HG02970 (cell line): ENCODE measurements at regions not wholly inside any gene's neighbourhood (a gene's known extent, or its start where the extent isn't known, plus 50 kb on each side); places are given as distances from the start of the nearest gene placed in this dataset.

Experiments used
- ATAC-seq: cut with Tn5 transposase; IDR thresholded peaks from one replicate; pipeline ENCODE4 v1.9.1; 2021; ENCODE audit warnings: mild to moderate bottlenecking, moderate library complexity, moderate number of reproducible peaks; ENCODE audit not compliant: unreplicated experiment, low FRiP score

DNA sequence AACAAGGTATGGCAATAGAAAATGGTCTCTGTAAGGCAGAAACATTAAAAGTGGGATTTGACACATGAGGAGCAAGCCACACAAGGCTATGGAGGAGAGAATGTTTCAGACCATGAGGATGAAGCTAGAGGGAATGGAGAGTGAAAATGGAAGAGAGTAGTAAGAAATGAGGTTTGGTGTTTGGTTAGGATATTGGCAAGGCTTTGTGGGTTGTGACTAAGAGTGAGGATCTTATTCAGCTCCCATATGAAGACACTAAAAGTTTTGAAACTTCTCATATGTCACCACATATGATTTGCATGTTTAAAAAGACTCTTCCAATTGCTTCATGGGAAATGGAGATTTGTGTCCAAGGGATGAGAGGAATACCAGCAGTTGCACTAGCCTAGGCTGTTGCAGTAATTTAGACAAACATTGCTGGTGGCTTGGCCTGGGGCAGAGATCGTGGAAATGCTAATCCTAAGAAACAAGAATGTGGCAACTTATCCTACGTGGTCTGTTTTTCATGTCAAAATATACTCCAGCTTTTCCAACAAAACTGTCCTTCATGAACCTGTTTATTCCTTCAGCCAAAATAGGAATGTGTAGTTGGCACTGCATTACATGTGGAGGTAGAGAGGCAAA lies 749.0 kb downstream of the PDCD6IP start:
- ATAC-seq: no peak

DNA sequence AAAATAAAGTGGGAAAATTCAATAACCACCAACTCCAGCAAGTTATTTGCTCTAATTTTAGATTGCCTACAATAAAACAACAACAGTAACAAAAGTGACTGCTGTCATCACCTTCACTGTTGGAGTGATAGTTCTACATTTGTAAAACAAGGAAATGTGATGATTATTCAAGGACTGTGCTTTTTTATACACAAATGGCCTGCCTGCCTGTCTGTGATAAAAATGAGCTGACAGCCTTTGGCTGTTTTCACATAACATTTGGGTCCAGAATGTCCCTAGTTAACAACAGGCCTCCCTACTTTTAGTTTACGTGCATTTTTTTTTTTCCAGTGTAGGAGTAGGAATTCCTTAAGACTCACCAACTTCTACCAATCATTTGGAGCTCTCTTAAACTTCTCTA lies 768.8 kb downstream of the PDCD6IP start:
- ATAC-seq: no peak

DNA sequence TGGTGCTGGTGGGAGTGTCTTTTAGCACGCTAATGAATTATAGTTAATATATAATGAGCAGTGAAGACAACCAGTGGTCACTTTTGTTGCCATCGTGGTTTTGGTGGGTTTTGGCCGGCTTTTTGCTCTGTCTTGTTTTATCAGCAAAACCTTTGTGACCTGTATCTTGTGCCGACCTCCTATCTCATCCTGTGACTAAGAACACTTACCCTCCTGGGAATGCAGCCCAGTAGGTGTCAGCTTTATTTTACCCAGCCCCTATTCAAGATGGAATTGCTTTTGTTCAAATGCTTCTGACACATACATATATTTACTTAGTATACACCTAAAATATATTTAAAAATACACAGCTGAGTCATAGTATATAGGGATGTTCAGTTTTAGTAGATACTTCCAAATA lies 770.3 kb downstream of the PDCD6IP start:
- no peak for ATAC-seq

DNA sequence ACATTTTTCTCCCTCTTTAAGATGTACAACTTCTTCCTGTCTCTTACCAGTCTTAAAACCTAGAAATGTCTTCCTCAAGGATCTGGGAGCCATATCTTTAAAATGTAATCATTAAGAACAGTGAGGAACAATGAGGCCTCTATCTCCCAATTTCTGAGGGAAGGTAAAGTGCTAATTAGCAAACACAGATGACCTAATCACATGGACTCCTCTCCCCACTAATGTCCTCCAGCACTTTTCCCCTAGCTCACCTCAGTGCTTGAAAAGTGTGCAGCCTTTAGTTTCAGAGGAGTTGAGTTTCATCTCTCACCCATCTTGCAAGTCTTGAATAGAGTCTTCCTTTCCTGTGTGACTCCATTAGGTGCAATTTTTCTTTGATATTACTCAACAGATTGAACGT lies 771.0 kb downstream of the PDCD6IP start:
- ATAC-seq: no peak

DNA sequence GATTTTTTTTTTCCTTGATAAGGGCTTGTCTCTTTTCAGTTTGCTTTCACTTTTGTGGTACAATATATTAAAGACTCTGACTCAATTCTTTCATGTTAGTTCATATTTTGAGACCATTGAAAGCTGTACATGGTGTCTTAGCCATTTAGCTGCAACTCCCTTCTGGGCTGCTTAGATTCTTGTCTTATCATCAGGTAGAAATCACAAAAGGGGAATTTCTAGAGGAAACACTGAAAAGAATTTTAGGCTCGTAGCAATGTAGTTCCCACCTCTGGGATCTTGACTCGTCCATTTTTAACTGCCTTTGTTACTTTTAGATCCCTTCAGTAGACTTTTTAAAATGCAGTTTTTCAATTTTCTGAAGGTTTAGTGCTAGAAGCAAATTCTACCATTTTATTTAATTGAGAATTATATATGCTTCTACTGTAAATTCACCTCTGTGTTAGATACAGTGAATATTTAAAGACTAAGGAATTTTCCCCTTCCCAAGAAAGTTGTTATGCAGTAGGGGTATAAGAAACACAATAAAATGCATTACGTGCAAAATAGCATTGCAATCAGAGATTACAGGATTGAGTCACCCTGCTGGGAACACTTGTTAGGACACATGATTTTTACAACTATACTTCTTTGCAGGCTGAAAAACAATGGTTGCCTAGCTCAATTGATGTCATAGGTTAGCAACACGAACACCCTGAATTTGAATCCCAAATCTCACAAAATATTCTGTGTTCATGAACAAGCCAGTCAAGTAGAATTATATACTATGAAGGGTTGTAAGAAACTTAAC lies 772.7 kb downstream of the PDCD6IP start:
- no peak for ATAC-seq

DNA sequence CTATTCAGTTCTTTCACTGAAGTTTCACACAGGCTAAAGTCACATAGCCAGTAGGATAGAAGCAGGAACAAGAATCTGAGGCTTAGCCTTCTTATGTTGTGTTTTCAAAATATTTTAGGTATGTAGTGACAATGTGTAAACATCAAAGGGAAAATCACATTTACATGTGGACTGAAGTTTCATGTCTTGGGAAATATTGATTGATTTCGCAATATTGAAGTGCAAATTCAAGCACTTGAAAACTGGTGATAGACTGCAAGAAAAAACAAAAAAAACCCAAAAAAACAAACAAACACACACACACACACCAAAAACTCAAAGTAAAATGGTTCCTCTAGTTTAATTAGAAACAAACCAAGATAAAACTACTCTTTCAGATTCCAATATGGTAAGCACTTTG lies 773.3 kb downstream of the PDCD6IP start:
- ATAC-seq: no peak

DNA sequence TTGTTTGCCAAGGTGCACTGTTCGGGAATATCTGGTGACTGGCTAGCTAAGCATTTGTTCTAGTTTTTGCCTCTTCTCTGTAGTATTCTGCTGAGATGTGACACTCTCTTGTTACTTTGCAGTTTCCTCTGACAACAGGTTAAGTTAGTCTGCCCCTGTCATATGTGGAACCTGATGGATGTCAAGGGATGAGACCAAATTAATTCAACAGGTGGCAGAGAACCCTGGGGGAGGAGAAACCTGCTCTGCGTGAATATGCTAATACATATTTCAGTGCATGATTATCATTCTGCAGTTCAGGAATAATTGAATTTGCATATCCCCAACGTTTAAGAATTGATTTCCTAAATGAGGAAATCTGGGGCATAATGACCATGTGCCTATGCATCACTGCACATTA lies 777.3 kb downstream of the PDCD6IP start:
- no peak for ATAC-seq

DNA sequence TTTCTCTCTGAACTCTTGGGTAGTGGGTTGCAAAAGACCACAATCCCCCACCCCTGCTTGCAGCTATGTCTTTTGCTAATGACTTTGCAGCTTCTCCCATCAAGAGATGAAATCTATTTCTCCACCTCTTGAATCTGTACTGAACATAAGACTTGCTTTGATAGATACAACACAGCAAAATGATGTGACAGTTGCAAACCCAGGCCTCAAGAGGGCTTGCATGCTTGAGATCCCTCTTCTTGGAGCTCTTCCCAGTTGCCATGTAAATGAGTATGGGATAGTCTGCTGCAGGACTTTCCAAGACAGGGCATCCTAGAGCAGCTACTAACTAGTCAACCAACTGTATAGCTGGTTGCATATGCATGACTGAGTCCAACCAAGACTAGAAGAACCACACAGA lies 783.6 kb downstream of the PDCD6IP start:
- ATAC-seq: no peak

DNA sequence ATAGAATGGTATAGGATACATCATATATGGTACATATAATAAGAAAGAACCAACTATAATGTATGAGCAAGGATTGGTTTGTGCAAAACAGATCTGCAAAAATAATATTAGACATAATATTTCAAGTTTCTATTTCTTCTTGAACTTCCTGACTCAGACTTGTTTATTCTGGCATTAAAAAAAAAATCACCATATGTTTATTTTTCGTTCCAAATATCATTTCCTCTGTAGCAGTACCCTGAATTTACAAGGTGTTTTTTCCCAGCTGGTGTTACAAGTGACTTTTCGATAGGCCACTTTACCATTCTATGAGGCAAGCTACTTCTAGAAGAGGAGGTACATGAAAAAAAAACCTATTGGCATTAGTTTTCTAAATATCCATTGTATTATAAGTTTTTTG lies 785.0 kb downstream of the PDCD6IP start:
- no peak for ATAC-seq

DNA sequence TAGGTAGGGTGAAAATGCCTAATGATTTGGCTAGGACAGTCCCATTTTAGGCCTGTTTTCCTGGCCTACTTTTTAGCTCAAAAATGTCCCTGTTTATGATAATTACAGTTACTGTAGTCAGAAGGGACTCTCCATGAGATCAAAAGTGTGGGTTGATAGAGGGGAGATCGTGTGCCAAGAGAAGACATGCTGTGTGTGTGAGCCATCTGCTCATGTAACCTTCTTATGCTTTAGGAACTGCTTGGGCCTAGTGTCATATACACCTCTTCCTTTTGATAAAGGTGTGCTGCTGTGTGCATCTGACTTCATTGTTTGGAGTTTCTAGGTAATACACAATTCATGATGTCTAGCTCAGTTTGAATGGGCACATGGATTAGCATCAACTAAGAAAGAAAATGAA lies 786.5 kb downstream of the PDCD6IP start:
- no peak for ATAC-seq

DNA sequence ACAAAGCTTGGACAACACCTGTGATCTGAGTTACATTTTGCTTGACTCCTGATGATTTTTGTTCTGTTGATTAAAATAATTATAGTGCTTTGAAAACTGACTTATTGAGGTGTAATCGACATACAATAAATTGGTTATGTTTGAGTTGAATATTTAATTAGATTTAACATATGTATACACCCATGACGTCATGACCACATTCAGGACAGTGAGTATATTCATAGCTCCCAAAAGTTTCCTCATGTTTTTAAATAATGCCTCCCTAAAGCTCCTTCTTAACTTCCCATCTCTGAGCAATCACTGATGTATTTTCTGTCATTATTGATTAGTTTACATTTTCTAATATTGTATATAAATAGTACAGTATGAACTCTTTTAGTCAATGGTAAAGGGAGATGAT lies 801.2 kb downstream of the PDCD6IP start:
- ATAC-seq: no peak

DNA sequence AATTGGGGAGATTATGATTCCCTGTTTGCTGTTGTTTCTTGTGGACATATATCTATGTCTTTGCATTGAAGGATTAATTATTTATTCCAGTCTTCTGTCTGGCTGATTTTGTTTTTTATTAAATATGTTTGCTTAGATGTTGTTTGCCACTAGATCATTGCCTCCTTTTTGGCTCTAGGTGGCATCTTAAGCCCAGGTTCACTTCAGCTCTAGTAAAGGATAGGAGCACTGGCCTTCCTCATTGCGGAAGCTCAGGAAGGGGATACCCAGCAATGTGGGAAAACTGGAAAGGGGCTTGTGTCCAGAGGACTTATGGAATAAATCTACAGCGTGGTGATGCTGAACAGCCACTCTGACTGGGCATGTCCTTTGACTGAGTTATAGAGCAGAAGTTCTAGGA lies 821.6 kb downstream of the PDCD6IP start:
- ATAC-seq: no peak

DNA sequence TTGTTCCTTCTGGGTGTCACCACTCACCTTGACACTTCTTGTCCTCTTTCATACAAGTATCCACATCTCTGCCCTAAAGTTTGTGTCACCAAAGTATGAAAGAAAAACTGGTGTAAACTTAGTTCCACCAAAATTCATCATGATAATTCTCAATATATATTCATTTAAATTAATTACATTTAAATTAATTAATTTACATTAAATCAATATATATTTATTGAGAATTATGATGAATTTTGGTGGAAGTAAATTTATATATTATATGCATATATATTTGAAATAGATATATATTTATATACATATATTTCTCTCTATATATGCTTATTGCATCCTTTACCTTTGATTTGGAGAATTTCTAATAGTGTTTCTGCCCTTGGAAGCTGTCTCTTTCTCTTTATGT lies 828.3 kb downstream of the PDCD6IP start:
- no peak for ATAC-seq

DNA sequence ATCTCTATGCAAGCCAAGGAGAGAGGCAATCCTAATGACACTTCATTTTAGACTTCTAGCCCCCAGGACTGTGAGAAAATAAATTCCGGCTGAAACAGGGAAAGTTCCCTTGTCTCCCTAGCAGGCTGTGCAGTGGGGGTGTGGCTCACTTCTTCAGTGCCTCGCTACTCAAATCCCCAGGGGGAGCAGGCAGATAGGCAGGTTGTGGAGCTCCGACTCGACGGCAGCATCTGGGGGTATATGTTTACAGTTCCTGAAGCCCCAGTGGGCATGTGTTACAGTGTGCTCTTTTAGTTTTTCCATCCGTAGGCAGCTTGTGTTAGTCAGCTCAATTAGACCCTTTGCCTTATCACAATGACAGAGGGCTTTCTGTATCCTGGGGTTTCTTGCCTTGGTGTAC lies 836.5 kb downstream of the PDCD6IP start:
- no peak for ATAC-seq

DNA sequence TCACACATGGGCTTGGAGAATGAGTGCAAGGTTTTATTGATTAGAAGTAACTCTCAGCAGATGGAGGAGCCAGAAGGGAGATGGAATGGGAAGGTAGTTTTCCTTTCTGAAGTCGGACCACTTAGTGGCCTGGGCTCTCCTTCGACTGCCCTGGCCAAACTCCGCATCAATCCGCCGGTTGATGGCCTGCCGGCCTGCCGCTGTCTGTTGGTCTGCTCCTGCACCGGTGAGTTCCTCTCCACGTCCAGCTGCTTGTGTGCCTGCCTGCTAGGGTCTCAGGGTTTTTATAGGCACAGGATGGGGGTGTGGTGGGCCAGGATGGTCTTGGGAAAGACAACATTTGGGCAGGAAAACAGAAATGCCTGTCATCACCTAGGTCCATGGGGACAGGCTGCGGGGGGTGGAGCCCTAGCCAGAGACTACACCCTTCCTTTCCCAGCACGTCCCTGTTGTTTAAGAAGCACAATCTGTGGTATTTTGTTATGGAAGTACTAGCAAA lies 837.0 kb downstream of the PDCD6IP start:
- ATAC-seq: no peak

DNA sequence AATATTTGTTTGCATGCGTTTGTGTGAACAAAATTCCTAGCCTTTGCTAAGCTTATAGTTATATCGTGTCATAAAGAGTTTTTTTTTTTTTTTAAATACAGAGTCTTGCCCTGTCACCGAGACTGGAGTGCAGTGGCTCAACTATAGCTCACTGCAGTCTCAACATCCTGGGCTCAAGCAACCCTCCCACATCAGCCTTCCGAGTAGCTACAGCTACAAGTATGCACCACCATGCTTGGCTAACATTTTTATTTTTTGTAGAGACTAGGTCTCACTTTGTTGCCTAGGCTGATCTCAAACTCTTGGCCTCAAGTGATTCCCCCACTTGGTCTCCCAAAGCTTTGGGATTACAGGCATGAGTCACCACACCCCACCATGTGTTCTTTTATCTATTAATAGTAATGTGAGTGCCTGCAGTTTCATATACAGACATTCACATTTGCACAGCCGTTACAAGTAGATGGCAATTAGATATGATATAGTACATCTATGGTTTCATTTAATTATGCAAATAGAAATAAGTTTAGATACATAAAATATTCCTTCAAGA lies 848.6 kb downstream of the PDCD6IP start:
- ATAC-seq: no peak

DNA sequence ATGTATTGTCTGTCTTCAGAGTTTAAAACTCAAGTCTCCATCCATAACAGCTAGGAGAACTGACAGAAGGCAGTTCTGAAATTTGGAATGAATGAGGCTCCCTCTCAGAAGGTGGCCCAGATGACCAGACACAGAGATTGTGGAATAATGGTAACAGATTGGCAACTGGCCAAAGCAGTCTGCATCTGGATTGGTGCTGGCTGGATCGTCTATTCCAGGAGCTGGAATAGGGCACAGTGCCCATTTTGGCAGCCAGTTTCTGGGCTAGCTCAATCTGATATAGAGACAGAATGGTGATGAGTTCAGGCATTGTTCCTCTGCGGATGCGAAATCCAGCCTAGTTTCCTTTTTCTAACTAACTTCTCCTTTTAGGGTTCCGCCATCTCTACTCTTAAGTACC lies 851.7 kb downstream of the PDCD6IP start:
- no peak for ATAC-seq

DNA sequence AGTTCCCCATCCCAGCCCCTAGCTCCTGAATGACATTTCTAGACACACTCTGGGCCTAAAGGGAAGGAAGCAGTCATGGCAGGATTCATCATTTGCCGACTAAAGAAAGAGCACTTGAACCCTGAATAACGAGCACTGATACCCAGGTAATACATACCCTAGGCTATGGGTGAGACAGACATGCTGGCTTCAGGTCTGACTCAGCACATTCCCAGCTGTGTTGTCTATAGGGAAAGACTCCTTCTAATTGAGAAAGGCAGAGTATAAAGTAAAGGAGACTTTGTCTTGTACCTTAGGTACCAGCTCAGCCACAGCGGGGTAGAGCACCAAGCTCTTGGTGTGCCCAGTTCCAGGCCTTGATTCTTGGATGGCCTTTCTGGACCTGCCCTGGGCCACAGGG lies 870.5 kb downstream of the PDCD6IP start:
- no peak for ATAC-seq

DNA sequence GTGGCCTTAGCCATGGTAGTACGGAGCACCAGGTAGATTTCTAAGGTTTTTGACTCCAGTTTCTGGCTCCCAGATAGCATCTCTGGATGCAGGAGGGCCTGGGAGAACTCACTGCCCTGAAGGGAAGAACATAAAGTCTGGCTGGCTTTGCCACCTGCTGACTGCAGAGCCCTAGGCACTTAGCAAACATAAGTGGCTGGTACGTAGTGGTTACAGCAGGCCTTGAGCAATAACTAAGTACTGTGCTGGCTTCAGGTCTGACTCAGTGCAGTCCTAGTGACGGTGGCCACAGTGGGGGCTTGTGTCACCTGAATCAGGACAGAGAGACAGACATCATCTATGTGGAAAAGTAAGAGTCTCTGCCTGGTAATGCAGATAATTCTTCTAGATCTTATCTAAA lies 871.1 kb downstream of the PDCD6IP start:
- ATAC-seq: no peak

DNA sequence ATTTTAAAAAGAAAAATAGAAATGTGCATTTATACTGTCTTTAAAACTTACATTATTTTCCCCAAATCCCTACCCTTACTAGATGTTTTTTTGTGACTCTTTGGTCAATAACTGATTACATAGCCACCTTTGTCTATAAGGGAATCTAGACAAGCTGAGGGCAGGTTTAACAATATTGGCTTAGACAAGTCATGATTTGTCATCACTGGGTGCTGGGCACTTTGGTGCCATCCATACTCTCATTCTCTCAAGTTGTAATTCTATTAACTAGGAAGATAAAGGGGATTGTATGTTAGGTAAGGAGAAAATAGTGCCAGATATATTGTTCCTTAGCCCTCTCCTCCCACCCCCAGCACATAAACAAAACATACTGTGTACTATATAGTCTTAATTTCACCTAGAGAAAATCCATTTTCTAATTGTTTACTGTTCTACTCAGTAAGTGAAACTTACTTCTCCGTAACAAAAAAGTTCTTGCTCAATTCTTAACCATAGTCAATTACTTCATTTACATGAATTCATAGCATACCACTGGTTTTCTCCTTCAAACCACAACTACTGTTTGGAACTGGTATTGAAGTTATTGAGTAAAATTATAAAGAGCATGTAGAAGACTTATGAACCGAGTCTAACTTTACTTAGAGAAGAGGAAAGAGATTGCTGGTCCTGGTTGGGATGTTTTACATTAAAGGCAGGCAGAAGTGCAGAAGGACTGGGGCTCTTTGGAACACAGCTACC lies 877.1 kb downstream of the PDCD6IP start:
- no peak for ATAC-seq

DNA sequence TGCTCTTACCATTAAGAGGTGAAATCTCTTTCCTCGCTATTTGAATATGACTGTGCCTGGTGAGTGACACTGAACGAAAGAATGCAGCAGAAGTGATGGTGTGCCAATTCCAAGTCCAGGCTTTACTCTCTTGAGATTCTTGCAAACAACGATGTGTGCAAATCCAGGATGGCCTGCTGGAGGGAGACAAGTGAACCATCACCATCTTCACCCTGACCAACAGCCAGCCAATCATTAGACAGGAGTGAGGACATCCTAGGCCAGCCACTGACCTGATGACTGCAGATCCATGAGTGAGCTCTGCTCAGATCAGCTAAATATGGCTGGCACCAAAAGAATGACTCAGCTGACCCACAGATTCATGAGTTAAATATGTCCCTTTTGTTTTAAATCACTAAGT lies 878.0 kb downstream of the PDCD6IP start:
- no peak for ATAC-seq
